NCI-H146 treated with DMSO at 0.1 percent for 48 hours (cell line): ENCODE measurements at regions not wholly inside any gene's neighbourhood (a gene's known extent, or its start where the extent isn't known, plus 50 kb on each side); places are given as distances from the start of the nearest gene placed in this dataset.

Experiments
- DNase-seq: peaks from one replicate; lab custom pipeline; 2025; ENCODE audit not compliant: unreplicated experiment; lab: John Stamatoyannopoulos, UW

- DNase-seq, result no peak
Measured at GRCh38 chr6:28732052-28732451, 191.7 kb downstream of the TRIM27 start.

GRCh38 chr6:28734443-28734959, 189.3 kb downstream of the TRIM27 start:
- no peak for DNase-seq

- no peak for DNase-seq
Measured at GRCh38 chr6:28736121-28736520, 187.7 kb downstream of the TRIM27 start.

- no peak for DNase-seq
Measured at GRCh38 chr6:28737750-28738395, 185.9 kb downstream of the TRIM27 start.

- DNase-seq, result no peak
Measured at GRCh38 chr6:28738396-28738765, 185.4 kb downstream of the TRIM27 start.

GRCh38 chr6:28741363-28741762, 182.4 kb downstream of the TRIM27 start:
- no peak for DNase-seq

- no peak for DNase-seq
Measured at GRCh38 chr6:28742668-28743270, 181.0 kb downstream of the TRIM27 start.

- no peak for DNase-seq
Measured at GRCh38 chr6:28743271-28743789, 180.5 kb downstream of the TRIM27 start.

- no peak for DNase-seq
Measured at GRCh38 chr6:28747083-28747630, 176.6 kb downstream of the TRIM27 start.

GRCh38 chr6:28747631-28748157, 176.1 kb downstream of the TRIM27 start:
- DNase-seq, result peak; percentile 30

GRCh38 chr6:28748192-28748591, 175.6 kb downstream of the TRIM27 start:
- DNase-seq, result no peak

- DNase-seq, result no peak
Measured at GRCh38 chr6:28750926-28751458, 172.8 kb downstream of the TRIM27 start.

- no peak for DNase-seq
Measured at GRCh38 chr6:28751514-28751913, 172.3 kb downstream of the TRIM27 start.

GRCh38 chr6:28751963-28752350, 171.8 kb downstream of the TRIM27 start:
- DNase-seq, result no peak

- DNase-seq, result no peak
Measured at GRCh38 chr6:28757429-28758045, 166.2 kb downstream of the TRIM27 start.

GRCh38 chr6:28758046-28758817, 165.6 kb downstream of the TRIM27 start:
- DNase-seq, result peak; percentile 27

GRCh38 chr6:28758818-28759235, 165.0 kb downstream of the TRIM27 start:
- no peak for DNase-seq

GRCh38 chr6:28764014-28764723, 159.6 kb downstream of the TRIM27 start:
- DNase-seq, result no peak

GRCh38 chr6:28764761-28765282, 159.0 kb downstream of the TRIM27 start:
- DNase-seq, result no peak

GRCh38 chr6:28765978-28766351, 157.8 kb downstream of the TRIM27 start:
- no peak for DNase-seq
